ENCODE measurements at regions not wholly inside any gene's neighbourhood (a gene's known extent, or its start where the extent isn't known, plus 50 kb on each side); places are given as distances from the start of the nearest gene placed in this dataset.

DNA sequence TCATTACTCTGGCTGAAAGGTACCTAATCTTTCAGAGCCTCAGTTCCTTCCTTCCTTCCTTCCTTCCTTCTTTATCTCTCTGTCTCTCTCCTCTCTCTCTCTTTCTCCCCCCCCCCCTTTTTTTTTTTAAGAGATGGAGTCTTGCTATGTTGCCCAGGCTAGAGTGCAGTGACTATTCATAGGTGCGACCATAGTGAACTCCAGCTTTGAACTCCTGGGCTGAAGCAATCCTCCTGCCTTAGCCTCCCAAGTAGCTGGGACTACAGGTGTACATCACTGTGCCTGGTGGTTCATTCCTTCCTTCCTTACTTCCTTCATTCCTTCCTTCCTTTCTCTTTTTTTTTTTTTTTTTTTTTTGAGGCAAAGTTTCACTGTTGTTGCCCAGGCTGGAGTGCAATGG lies 64.3 kb upstream of the MAP4K3 start:
- Histone ChIP-seq H3K4me1 (peaks cover 0 to 55% of the 10 kb centered on the region in 2 donors), H3K27me3 (no peaks in the 10 kb centered on the region), H3K9me3 (no peaks in the 10 kb centered on the region), H3K27ac (no peak overlapping the region), H3K4me3 (no peak overlapping the region), H3K36me3 (no peaks in the 10 kb centered on the region)
- no peak for DNase-seq (ENCODE audit: low spot score)
- TF ChIP-seq, protein P1, sequence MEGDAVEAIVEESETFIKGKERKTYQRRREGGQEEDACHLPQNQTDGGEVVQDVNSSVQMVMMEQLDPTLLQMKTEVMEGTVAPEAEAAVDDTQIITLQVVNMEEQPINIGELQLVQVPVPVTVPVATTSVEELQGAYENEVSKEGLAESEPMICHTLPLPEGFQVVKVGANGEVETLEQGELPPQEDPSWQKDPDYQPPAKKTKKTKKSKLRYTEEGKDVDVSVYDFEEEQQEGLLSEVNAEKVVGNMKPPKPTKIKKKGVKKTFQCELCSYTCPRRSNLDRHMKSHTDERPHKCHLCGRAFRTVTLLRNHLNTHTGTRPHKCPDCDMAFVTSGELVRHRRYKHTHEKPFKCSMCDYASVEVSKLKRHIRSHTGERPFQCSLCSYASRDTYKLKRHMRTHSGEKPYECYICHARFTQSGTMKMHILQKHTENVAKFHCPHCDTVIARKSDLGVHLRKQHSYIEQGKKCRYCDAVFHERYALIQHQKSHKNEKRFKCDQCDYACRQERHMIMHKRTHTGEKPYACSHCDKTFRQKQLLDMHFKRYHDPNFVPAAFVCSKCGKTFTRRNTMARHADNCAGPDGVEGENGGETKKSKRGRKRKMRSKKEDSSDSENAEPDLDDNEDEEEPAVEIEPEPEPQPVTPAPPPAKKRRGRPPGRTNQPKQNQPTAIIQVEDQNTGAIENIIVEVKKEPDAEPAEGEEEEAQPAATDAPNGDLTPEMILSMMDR (IDR thresholded peaks at IDR 0.05), result no peak

DNA sequence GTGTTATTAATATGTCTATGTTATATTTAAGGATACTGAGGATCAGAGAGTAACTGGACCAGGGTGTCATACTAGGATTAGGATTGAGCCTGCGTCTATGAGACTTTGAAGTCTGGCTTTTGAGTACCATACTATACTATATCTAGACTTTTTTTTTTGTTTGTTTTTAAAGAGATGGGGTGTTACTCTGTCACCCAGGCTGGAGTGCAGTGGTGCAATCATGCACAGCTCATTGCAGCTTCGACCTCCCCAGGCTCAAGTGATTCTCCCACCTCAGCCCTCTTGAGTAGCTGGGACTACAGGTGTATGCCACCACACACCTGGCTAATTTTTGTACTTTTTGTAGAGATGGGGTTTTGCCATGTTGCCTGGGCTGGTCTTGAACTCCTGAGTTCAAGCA lies 66.2 kb upstream of the MAP4K3 start:
- no peaks in the 10 kb centered on the region for H3K27me3 ChIP-seq
- H3K27ac ChIP-seq, result no peak overlapping the region
- H3K4me3 ChIP-seq, result no peak overlapping the region
- DNase-seq (ENCODE audit: low spot score), result no peak
- TF ChIP-seq, protein P1 (IDR thresholded peaks at IDR 0.05), result no peak
- no peaks in the 10 kb centered on the region for H3K9me3 ChIP-seq
- H3K4me1 ChIP-seq, result peaks cover 0 to 47% of the 10 kb centered on the region in 2 donors
- no peaks in the 10 kb centered on the region for H3K36me3 ChIP-seq

DNA sequence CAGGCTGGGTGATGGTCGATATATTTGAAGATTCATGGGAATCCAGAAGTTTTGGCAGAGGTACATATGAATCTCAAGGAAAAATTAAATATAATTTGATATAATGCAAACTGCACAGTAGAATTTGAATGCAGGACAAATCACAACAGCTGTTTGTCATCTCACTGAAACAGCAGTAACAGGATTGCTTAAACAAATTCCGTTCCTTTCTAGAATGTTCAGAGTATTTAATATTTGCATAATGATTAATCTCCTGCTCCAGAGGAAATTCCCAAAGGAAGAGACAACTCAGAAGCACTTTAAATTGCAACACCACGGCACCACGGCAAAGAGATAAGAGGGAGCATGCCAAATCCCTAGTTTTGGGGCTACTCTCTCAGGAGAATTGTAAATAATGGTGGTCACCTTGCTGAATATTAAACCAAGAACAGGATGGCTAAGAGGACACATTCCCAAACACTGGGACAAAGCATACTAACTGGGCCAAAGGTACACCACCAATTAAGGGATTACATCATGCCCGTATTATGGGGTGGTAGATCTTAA lies 67.8 kb upstream of the MAP4K3 start:
- Histone ChIP-seq H3K36me3 (no peaks in the 10 kb centered on the region), H3K27me3 (no peaks in the 10 kb centered on the region), H3K9me3 (no peaks in the 10 kb centered on the region), H3K27ac (peak overlapping the region; percentile 52 to 67), H3K4me3 (no peak overlapping the region), H3K4me1 (peaks cover 0 to 45% of the 10 kb centered on the region in 2 donors)
- no peak for DNase-seq (ENCODE audit: low spot score)
- TF ChIP-seq, protein P1 (IDR thresholded peaks at IDR 0.05), result no peak

DNA sequence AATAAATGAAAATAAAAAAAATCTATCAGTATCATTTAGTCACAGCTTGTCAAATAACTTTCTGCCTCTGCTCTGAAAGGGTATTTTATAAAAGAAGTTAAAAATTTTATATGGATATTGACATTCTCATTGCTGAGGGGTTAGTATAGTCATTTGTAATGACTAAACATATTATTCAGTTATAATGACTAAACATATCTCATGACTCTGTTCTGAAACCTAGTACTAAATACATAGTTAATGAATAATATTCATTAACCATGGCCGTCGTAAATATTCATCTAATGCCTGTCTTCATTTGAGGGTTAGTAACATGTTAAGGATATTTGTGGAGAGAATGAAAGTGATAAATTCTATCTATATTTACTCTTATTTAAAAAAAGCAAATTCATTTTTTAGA lies 69.1 kb upstream of the MAP4K3 start:
- no peaks in the 10 kb centered on the region for H3K27me3 ChIP-seq
- no peak overlapping the region for H3K4me3 ChIP-seq
- H3K9me3 ChIP-seq, result no peaks in the 10 kb centered on the region
- no peak overlapping the region for H3K27ac ChIP-seq
- no peak for DNase-seq (ENCODE audit: low spot score)
- TF ChIP-seq, protein P1 (IDR thresholded peaks at IDR 0.05), result no peak
- peaks cover 0 to 44% of the 10 kb centered on the region in 2 donors for H3K4me1 ChIP-seq
- no peaks in the 10 kb centered on the region for H3K36me3 ChIP-seq

DNA sequence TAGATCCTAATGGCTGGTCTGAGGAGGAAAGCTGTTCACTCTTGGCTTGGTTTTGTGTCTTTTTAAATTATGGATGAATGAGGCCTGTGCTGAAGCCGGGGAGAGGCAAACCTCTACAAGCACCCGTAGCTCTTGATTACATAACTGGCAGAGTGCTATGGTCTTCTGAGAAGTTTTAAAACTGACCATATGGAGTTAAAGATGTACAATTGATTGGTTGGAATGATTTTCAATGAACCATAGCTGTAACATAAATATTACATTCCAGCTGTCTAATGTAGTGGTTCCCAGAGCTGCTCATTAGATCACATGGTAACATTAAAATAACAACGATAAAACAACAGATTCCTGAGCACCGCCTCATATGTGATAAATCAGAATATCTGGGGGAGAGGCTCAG lies 71.1 kb upstream of the MAP4K3 start:
- no peaks in the 10 kb centered on the region for H3K9me3 ChIP-seq
- no peak for DNase-seq (ENCODE audit: low spot score)
- no peaks in the 10 kb centered on the region for H3K36me3 ChIP-seq
- H3K4me1 ChIP-seq, result peaks cover 2 to 64% of the 10 kb centered on the region in 2 donors
- H3K27ac ChIP-seq, result no peak overlapping the region
- no peak overlapping the region for H3K4me3 ChIP-seq
- TF ChIP-seq, protein P1 (IDR thresholded peaks at IDR 0.05), result no peak
- no peaks in the 10 kb centered on the region for H3K27me3 ChIP-seq

DNA sequence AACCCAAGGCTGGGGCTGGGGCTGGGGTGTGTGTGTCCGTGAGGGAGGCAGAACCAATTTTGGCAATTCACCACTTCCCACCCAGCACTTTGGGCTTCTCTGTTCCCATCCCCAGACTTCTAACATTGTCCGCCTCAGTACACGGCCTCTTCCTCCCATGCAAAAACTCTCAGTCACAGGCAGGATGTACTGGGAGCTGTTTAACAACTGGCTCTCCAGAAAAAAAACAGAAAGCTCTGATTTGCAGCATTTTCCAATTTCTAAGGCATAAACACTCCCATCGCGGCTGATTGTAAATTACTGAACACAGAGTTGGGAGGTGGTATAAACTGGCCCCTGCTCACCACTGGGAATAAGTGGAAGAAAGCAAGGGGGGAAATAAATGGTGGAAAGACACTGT lies 73.1 kb upstream of the MAP4K3 start:
- H3K36me3 ChIP-seq, result no peaks in the 10 kb centered on the region
- H3K9me3 ChIP-seq, result no peaks in the 10 kb centered on the region
- TF ChIP-seq, protein P1 (IDR thresholded peaks at IDR 0.05), result no peak
- no peaks in the 10 kb centered on the region for H3K27me3 ChIP-seq
- peaks cover 2 to 69% of the 10 kb centered on the region in 2 donors for H3K4me1 ChIP-seq
- DNase-seq (ENCODE audit: low spot score), result no peak
- H3K27ac ChIP-seq, result peak overlapping the region; percentile 32 to 41
- no peak overlapping the region for H3K4me3 ChIP-seq
